GM18907 (cell line): ENCODE measurements at regions not wholly inside any gene's neighbourhood (a gene's known extent, or its start where the extent isn't known, plus 50 kb on each side); places are given as distances from the start of the nearest gene placed in this dataset.

Experiments
- ATAC-seq: cut with Tn5 transposase; IDR thresholded peaks from one replicate; pipeline ENCODE4 v1.9.1; 2021; ENCODE audit warnings: mild to moderate bottlenecking, moderate library complexity; ENCODE audit not compliant: unreplicated experiment

DNA sequence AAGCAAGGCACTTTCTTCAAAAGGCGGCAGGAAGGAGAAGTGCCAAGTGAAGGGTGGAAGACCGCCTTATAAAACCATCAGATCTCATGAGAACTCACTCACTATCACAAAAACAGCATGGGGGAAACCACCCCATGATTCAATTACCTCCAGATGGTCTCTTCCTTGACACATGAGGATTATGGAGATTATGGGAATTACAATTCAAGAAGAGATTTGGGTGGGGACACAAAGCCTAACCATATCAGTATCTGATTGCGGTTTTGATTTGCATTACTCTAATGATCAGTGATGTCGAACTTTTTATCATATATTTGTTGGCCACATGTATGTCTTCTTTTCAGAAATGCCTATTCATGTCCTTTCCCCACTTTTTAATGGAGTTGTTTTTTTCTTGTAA lies 549.3 kb upstream of the IL12A start:
- ATAC-seq = no peak

- ATAC-seq = no peak
Observed at GRCh38 chr3:159441279-159441678, 547.4 kb upstream of the IL12A start.

- ATAC-seq = no peak
Observed at GRCh38 chr3:159443266-159443665, 545.4 kb upstream of the IL12A start.

GRCh38 chr3:159447841-159448240 lies 540.8 kb upstream of the IL12A start:
- no peak for ATAC-seq

DNA sequence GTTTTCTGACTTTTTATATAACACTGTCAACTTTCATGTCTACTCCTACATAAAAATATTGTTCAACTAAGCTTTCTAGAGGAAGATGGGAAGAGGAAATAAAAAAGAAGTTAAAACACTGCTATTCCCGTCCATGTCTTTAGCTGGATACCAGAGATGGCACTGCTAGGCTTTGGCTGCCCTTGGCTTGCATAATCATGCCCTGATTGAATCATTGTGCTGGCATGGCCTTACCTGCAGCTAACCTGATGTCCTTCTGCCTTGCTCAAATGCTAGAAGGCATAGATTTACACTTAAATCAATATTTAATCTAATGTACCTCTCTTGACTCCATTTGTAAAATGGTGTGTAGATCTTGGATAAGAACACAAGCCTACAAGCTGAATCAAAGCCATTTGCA lies 539.7 kb upstream of the IL12A start:
- ATAC-seq = no peak

DNA sequence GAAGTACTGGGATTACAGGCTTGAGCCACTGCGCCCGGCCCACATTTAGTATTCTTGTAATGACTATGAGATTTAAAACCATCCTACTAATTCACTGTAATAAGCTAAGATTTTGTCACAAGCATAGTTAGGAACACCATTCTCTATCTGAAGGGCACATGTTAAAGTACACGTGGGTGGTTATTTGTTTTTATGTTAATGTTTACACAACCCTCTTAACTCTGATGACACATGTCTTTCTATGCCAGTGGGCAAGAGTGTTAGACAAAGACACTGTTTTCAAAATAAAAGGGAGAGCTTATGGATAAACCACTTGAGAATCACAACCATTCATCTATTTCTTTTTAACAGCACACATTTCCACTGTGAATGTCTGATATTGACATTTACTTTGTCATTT lies 537.6 kb upstream of the IL12A start:
- ATAC-seq = no peak

GRCh38 chr3:159451482-159451881 lies 537.2 kb upstream of the IL12A start:
- no peak for ATAC-seq

GRCh38 chr3:159453036-159453435 lies 535.6 kb upstream of the IL12A start:
- ATAC-seq = no peak

DNA sequence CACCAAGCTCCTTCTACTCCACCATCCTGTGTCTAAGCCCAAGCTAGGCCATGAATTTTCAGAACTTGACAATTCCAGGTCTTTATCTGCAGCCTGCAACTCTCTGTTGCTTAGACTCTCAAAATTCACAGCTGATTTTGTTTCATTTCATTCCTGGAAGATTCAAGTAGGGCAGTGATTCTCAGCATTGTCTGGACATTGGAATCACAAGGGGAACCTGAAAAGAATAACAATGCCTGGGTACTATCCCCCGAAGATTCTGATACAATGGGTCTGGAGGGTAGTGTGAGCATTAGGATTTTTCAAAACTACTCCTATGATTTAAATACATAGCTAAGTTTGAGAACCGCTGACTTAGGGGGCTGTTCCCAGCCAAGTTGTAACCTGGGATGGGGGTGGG lies 534.7 kb upstream of the IL12A start:
- ATAC-seq = no peak

- no peak for ATAC-seq
Observed at GRCh38 chr3:159455741-159456181, 532.9 kb upstream of the IL12A start.

DNA sequence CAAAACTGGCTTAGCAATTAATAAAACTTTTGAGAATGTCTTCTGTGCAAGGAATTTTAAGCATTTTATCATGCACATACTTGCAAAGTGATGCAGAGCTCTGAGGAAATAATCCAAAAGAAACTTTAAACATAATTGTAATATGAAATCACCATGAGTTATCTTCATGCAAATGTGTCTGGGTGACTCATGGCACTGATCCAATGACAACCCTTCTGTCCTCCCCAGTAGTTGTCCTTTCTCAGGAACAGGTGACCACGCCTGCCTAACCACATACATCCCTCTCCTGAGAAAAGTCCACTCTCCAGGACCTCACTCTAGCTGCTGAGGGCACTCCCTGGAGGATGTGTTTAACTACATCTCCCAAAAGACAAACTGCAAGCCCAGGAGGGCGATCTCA lies 530.6 kb upstream of the IL12A start:
- no peak for ATAC-seq

GRCh38 chr3:159458982-159459381 lies 529.7 kb upstream of the IL12A start:
- no peak for ATAC-seq

GRCh38 chr3:159472611-159473010 lies 516.0 kb upstream of the IL12A start:
- ATAC-seq = no peak

DNA sequence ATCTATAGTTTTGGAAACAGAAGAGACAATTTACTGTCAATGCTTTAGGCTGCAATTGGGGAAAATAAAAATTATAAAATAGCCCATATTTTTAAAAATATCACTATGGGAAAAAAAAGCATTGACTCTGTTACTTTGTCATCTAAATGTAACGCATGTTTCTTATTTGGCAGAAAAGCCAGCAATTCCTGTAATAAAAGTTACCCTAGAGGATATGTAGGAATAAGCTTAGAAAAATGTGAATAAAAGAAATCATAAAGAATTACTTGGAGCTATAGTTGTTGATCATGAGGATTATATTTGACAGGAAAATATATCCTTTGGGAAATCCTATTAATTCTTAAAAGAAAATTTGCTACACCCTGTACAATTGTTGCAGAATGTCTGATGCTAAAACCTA lies 515.4 kb upstream of the IL12A start:
- ATAC-seq = no peak

GRCh38 chr3:159480046-159480445 lies 508.6 kb upstream of the IL12A start:
- ATAC-seq = no peak

DNA sequence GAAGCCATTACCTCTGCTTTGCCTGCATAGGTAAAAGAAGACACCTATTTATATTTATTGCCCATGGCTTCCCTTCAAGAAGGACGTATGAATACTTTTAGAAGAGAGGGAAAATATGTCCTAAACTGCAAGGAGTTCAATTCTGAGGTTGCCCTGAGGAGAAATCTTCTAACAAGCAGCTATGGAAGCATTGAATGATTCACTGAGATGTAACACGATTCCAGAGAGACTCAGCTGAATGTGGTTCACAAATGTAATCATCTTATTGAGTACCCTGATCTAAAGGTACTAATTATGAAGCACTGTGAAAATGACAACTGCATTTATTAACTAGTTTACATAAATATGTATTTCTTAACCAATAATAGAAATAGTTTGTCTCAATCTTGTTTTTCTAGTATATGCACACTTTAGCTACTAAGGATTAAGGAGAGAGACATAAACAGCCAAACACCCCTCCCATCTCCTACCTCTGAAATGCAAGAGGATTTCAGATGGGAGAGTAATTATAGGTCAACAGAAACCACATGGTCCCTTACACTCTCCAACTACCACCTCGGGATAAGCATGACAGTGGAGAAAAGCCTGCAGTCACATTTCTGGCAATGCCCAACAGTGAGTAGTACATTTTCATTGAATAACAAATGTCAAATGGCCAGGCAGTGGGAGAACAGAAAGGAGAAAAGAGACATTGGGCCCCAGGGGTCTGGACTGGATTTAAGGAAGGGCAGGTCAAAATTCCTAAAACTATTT lies 506.2 kb upstream of the IL12A start:
- ATAC-seq = no peak

GRCh38 chr3:159482994-159483367 lies 505.7 kb upstream of the IL12A start:
- no peak for ATAC-seq

DNA sequence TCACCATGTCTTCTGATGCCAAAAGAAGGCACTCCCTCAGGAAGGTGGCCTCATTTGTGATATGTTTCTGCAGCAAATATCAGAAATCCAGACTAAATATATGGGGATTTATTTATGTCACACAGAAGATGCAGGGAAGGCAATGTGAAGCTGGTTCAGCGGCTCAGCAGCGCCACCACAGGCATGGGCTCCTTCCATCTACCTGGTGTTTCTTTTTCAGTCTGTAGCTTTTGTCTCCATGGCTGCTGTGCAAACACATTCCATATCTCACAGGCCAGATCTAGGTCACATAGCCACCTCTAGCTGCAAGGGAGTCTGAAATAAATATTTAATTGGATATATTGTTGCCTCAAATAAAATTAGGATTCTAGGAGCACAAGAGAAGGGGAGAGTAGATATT lies 502.1 kb upstream of the IL12A start:
- no peak for ATAC-seq

GRCh38 chr3:159487304-159487703 lies 501.3 kb upstream of the IL12A start:
- no peak for ATAC-seq

DNA sequence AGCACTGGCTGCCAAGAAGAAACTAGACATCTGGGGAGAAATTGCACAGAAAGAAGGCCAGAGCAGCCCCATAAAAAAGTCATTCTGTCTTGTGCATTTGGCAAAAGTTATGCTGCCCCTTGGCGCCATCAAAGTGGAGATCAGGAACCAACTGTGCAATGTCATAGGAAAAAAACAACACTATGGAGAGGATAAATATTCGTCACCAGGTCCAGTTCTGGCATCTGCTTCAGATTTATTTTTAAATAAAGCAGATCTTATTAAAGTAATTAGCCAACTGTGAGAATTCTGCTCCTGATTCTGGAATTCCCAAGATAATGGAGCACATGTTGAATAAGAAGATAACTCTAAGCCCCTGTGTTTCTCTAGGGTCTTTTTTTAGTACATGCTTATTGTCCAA lies 500.0 kb upstream of the IL12A start:
- no peak for ATAC-seq

DNA sequence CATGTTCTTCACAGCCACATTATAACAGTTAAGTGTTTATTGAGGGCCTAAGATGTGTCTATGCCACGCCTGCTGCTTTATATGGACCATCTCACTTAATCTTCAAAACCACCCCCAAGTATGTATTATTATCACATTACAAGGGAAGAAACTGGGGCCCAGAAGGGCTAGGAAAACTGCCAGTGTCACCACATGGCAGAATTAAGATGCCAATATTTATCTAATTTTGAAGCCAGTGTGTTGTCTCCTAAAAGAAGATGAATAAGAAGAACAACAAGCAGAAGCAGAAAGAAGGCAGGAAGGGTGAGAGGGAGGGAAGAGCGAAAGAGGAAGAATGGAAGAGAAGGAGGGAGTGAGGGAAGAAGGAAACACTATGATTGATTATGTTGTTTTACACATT lies 491.3 kb upstream of the IL12A start:
- ATAC-seq = no peak

- ATAC-seq = no peak
Observed at GRCh38 chr3:159499031-159499793, 489.4 kb upstream of the IL12A start.

GRCh38 chr3:159501029-159501428 lies 487.6 kb upstream of the IL12A start:
- ATAC-seq = no peak
